H9 (cell line): ENCODE measurements at regions not wholly inside any gene's neighbourhood (a gene's known extent, or its start where the extent isn't known, plus 50 kb on each side); places are given as distances from the start of the nearest gene placed in this dataset.

Source experiments
- DNase-seq: peaks from one replicate; pipeline ENCODE4 v3.0.0-alpha.2; 2017
- H2AFZ ChIP-seq: one replicate; pipeline ENCODE4 v1.6.1; 2013; ENCODE audit warnings: mild to moderate bottlenecking, low read length, control low read depth, moderate library complexity
- H2AK5ac ChIP-seq: 2 replicates; pipeline ENCODE4 v1.6.1; 2013; ENCODE audit warnings: low read length, control low read depth, mixed read lengths; ENCODE audit not compliant: insufficient read length
- H2BK120ac ChIP-seq: one replicate; pipeline ENCODE4 v1.6.1; 2013; ENCODE audit warnings: low read depth, mild to moderate bottlenecking, low read length, control low read depth, inconsistent platforms; ENCODE audit not compliant: poor library complexity, severe bottlenecking
- H2BK12ac ChIP-seq: 2 replicates; pipeline ENCODE4 v1.6.1; 2013; ENCODE audit warnings: low read length, control low read depth, mixed read lengths, low read depth; ENCODE audit not compliant: insufficient read length
- H2BK15ac ChIP-seq: 2 replicates; pipeline ENCODE4 v1.6.1; 2013; ENCODE audit warnings: low read depth, low read length, control low read depth
- H2BK20ac ChIP-seq: one replicate; pipeline ENCODE4 v1.6.1; 2013; ENCODE audit warnings: low read depth, mild to moderate bottlenecking, low read length, control low read depth, inconsistent platforms; ENCODE audit not compliant: poor library complexity, severe bottlenecking
- H2BK5ac ChIP-seq: 2 replicates; pipeline ENCODE4 v1.6.1; 2013; ENCODE audit warnings: low read length, control low read depth, mixed read lengths; ENCODE audit not compliant: insufficient read length
- H3K14ac ChIP-seq: 2 replicates; pipeline ENCODE4 v1.6.1; 2013; ENCODE audit warnings: low read length, control low read depth; ENCODE audit not compliant: insufficient read depth
- H3K18ac ChIP-seq: 2 replicates; pipeline ENCODE4 v1.6.1; 2013; ENCODE audit warnings: low read depth, mild to moderate bottlenecking, mixed read lengths, low read length, control low read depth; ENCODE audit not compliant: insufficient read length
- H3K23ac ChIP-seq: 2 replicates; pipeline ENCODE4 v1.6.1; 2013; ENCODE audit warnings: low read length, control low read depth, mixed read lengths, low read depth; ENCODE audit not compliant: insufficient read length
- H3K23me2 ChIP-seq: 2 replicates; pipeline ENCODE4 v1.6.1; 2013; ENCODE audit warnings: low read depth, mild to moderate bottlenecking, mixed read lengths, low read length, control low read depth; ENCODE audit not compliant: insufficient read length, poor library complexity, severe bottlenecking
- H3K27ac ChIP-seq: 2 replicates; pipeline ENCODE4 v1.5.1; 2013; ENCODE audit warnings: low read length, control low read depth, mixed read lengths, low read depth; ENCODE audit not compliant: insufficient read length
- H3K27me3 ChIP-seq: 2 replicates; pipeline ENCODE4 v1.6.1; 2013; ENCODE audit warnings: low read length, control low read depth, inconsistent platforms; ENCODE audit not compliant: insufficient read depth
- H3K4ac ChIP-seq: 2 replicates; pipeline ENCODE4 v1.6.1; 2013; ENCODE audit warnings: low read depth, mild to moderate bottlenecking, control low read depth, inconsistent platforms, low read length, moderate library complexity
- H3K4me1 ChIP-seq: 2 replicates; pipeline ENCODE4 v1.6.1; 2013; ENCODE audit warnings: low read length, control low read depth, inconsistent platforms; ENCODE audit not compliant: insufficient read depth
- H3K4me2 ChIP-seq: 2 replicates; pipeline ENCODE4 v1.6.1; 2013; ENCODE audit warnings: low read length, control low read depth, mixed read lengths; ENCODE audit not compliant: insufficient read length, insufficient read depth
- H3K56ac ChIP-seq: 2 replicates; pipeline ENCODE4 v1.6.1; 2013; ENCODE audit warnings: low read depth, mild to moderate bottlenecking, mixed read lengths, low read length, control low read depth; ENCODE audit not compliant: insufficient read length
- H3K79me1 ChIP-seq: 2 replicates; pipeline ENCODE4 v1.6.1; 2013; ENCODE audit warnings: low read depth, mild to moderate bottlenecking, moderate library complexity, low read length, control low read depth, inconsistent platforms; ENCODE audit not compliant: insufficient read depth, poor library complexity, severe bottlenecking
- H3K79me2 ChIP-seq: 2 replicates; pipeline ENCODE4 v1.6.1; 2013; ENCODE audit warnings: low read length, control low read depth, inconsistent platforms; ENCODE audit not compliant: insufficient read depth
- H3K9ac ChIP-seq: 2 replicates; pipeline ENCODE4 v1.6.1; 2013; ENCODE audit warnings: low read length, control low read depth, mixed read lengths; ENCODE audit not compliant: insufficient read length; ENCODE audit errors: extremely low read depth
- H3K9me3 ChIP-seq: one replicate; pipeline ENCODE4 v1.6.1; 2013; ENCODE audit warnings: low read depth, low read length, inconsistent platforms; ENCODE audit not compliant: control insufficient read depth
- H3T11ph ChIP-seq: one replicate; pipeline ENCODE4 v1.6.1; 2013; ENCODE audit warnings: mild to moderate bottlenecking, low read length, control low read depth, inconsistent platforms
- H4K20me1 ChIP-seq: one replicate; pipeline ENCODE4 v1.6.1; 2013; ENCODE audit not compliant: control insufficient read depth, insufficient read length, insufficient read depth
- H4K5ac ChIP-seq: 2 replicates; pipeline ENCODE4 v1.6.1; 2013; ENCODE audit warnings: low read depth, mild to moderate bottlenecking, mixed read lengths, low read length, control low read depth; ENCODE audit not compliant: insufficient read length
- H4K8ac ChIP-seq: replicated peaks from 2 replicates; pipeline ENCODE4 v1.6.1; 2013; ENCODE audit warnings: low read length, control low read depth, mixed read lengths, low read depth; ENCODE audit not compliant: insufficient read length
- H4K91ac ChIP-seq: 2 replicates; pipeline ENCODE4 v1.6.1; 2013; ENCODE audit warnings: low read depth, mild to moderate bottlenecking, moderate library complexity, mixed read lengths, low read length, control low read depth; ENCODE audit not compliant: insufficient read length
- H3K27ac Mint-ChIP-seq, 3 experiments: 2 replicates in 2 of 3; 3 replicates in 1 of 3; pipeline ENCODE4 v1.8.0; 2020 to 2021; ENCODE audit warnings: mixed read lengths in 3 of 3, mild to moderate bottlenecking in 1 of 3, moderate library complexity in 1 of 3
- H3K27me3 Mint-ChIP-seq: 2 replicates; pipeline ENCODE4 v1.8.0; 2021; ENCODE audit warnings: low read depth, mild to moderate bottlenecking, moderate library complexity, mixed read lengths
- H3K36me3 Mint-ChIP-seq, 3 experiments: 2 replicates in 2 of 3; 3 replicates in 1 of 3; pipeline ENCODE4 v1.8.0; 2020 to 2021; ENCODE audit warnings: low read depth in 3 of 3, mixed read lengths in 3 of 3; ENCODE audit not compliant: insufficient read depth in 1 of 3
- H3K4me1 Mint-ChIP-seq, 2 experiments: 2 replicates each; pipeline ENCODE4 v1.8.0; 2020; ENCODE audit warnings: mixed read lengths in 2 of 2
- H3K4me3 Mint-ChIP-seq, 2 experiments: 2 replicates in 1 of 2; 3 replicates in 1 of 2; pipeline ENCODE4 v1.8.0; 2020 to 2021; ENCODE audit warnings: mild to moderate bottlenecking in 2 of 2, mixed read lengths in 2 of 2, moderate library complexity in 1 of 2
- H3K9me3 Mint-ChIP-seq, 2 experiments: 2 replicates in 1 of 2; 3 replicates in 1 of 2; pipeline ENCODE4 v1.8.0; 2020; ENCODE audit warnings: mild to moderate bottlenecking in 2 of 2, mixed read lengths in 2 of 2, moderate library complexity in 1 of 2
- WGBS: extraction: QIAGEN DNeasy Blood & Tissue Kit; methylation state at CpG from one replicate; pipeline ENCODE4 v1.1.7; 2013; ENCODE audit warnings: missing lambda C conversion rate, low lambda C conversion rate, mixed read lengths; ENCODE audit not compliant: insufficient read length; ENCODE audit errors: extremely low coverage; 5-methylcytosine and 5-hydroxymethylcytosine counted together
- TF ChIP-seq, protein P1 (sequence below): fragments of 200-600 bp; sonication (generic); conservative IDR thresholded peaks from 3 replicates; pipeline ENCODE4 v1.8.0; 2021; ENCODE audit warnings: antibody characterized with exemption, mild to moderate bottlenecking

DNA sequence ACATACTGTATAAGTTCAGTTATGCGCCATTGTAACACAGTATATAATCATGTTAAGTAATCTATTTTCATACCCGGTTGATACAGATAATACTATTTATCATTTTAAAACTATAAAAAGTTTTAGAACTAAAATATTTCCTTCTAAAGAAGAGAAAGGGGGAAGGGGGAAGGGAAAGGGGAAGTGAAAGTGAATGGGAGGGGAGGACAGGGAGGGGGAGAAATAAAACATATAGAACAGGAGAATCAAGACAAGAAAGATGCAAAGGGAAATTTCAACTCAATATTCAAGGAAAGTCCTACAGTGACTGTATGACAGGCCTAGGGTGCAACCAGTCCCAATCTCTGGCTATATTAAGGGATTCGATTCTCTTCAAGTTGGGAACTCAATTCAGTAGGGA lies 1278.8 kb downstream of the MAT2B start:
- no peaks in the 10 kb centered on the region for H3K9me3 Mint-ChIP-seq
- no peak overlapping the region for H3K4me2 ChIP-seq
- H3K9me3 ChIP-seq: no peaks in the 10 kb centered on the region
- H3K4ac ChIP-seq: no peak overlapping the region
- H3K4me1 Mint-ChIP-seq: no peaks in the 10 kb centered on the region
- H3K18ac ChIP-seq: no peak overlapping the region
- no peak overlapping the region for H2BK12ac ChIP-seq
- no peak overlapping the region for H4K91ac ChIP-seq
- TF ChIP-seq, protein P1, sequence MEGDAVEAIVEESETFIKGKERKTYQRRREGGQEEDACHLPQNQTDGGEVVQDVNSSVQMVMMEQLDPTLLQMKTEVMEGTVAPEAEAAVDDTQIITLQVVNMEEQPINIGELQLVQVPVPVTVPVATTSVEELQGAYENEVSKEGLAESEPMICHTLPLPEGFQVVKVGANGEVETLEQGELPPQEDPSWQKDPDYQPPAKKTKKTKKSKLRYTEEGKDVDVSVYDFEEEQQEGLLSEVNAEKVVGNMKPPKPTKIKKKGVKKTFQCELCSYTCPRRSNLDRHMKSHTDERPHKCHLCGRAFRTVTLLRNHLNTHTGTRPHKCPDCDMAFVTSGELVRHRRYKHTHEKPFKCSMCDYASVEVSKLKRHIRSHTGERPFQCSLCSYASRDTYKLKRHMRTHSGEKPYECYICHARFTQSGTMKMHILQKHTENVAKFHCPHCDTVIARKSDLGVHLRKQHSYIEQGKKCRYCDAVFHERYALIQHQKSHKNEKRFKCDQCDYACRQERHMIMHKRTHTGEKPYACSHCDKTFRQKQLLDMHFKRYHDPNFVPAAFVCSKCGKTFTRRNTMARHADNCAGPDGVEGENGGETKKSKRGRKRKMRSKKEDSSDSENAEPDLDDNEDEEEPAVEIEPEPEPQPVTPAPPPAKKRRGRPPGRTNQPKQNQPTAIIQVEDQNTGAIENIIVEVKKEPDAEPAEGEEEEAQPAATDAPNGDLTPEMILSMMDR: no peak
- H3T11ph ChIP-seq: no peak overlapping the region
- no peak overlapping the region for H3K23ac ChIP-seq
- H3K4me1 ChIP-seq: no peaks in the 10 kb centered on the region
- no peaks in the 10 kb centered on the region for H3K36me3 Mint-ChIP-seq
- H4K8ac ChIP-seq: no peak overlapping the region
- no peak overlapping the region for H2BK5ac ChIP-seq
- H3K79me1 ChIP-seq: no peaks in the 10 kb centered on the region
- no peak overlapping the region for H3K14ac ChIP-seq
- no peak overlapping the region for H2BK20ac ChIP-seq
- no peaks in the 10 kb centered on the region for H3K27me3 ChIP-seq
- H2BK15ac ChIP-seq: no peak overlapping the region
- no peak overlapping the region for H3K4me3 Mint-ChIP-seq
- H3K79me2 ChIP-seq: no peaks in the 10 kb centered on the region
- no peaks in the 10 kb centered on the region for H3K23me2 ChIP-seq
- H3K27ac Mint-ChIP-seq: no peak overlapping the region
- no peaks in the 10 kb centered on the region for H4K20me1 ChIP-seq
- WGBS: no CpG with 5 or more reads among the region's 3 CpGs
- no peak overlapping the region for H2BK120ac ChIP-seq
- no peak overlapping the region for H3K9ac ChIP-seq
- no peak overlapping the region for H2AK5ac ChIP-seq
- H2AFZ ChIP-seq: no peak overlapping the region
- no peak overlapping the region for H4K5ac ChIP-seq
- no peaks in the 10 kb centered on the region for H3K27me3 Mint-ChIP-seq
- H3K27ac ChIP-seq: no peak overlapping the region
- no peak overlapping the region for H3K56ac ChIP-seq
- no peak for DNase-seq
